ENCODE measurements at regions not wholly inside any gene's neighbourhood (a gene's known extent, or its start where the extent isn't known, plus 50 kb on each side); places are given as distances from the start of the nearest gene placed in this dataset.
A peak's percentile ranks its signal among the peaks of the same experiment; 100 is the strongest.
"Not testable (repeated sequence)": the region's sequence is repeated elsewhere in the genome, so short reads cannot be mapped to it uniquely, and the experiment has no call there.

DNA sequence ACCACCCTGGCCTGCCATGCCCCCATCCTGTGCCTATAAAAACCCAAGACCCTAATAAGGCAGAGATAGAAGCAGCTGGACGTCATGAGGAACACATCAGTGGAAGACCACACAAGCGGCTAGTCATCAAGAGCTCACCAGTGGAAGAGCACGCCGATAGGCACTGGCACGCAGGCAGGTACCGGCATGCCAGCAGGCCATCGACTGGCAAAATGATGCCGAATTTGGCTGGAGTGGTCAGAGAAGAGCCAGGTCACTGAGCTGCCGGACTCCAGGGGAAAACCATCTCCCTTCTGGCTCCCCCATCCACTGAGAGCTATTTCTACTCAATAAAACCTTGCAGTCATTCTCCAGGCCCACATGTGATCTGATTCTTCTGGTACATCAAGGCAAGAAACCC is 227.6 kb upstream of the EXOC2 start:
- DNase-seq, result no peak

DNA sequence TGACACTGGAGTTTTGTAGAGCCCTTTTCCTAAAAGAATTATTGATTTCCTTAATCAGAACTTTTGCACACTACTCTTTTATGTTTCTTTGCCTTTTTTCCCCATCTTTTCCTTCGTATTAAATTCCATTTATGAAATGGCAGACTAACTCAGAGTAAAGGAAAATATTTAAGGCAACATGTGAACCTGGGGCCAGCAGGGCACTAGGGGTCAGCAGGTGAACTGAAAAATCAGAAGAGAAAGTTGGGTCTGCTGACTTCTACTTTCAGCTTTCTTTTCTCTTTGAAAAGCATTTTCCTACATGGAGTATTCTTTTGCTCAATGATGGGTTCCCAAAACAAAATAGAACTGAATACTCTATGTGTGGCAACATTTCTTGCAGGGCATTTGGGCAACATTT is 226.6 kb upstream of the EXOC2 start:
- no peak for DNase-seq

DNA sequence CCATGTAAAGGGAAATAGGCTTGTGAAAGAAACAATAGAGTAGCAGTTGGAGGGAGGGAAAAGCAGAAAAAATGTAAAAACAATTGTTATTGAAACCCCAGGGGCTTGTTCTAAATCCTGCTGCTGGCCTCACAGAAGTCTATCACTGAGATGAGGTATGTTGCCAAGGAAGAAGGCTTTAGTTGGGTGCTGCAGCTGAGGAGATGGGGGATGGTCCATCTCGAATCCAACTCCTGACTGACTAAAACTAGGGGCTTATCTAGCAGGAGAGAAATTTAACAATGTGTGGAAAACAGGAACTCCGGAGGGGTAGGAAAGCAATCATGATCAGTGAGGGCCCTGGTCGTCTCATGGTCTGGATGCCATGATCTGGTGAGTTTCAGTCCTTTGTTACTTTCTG is 225.0 kb upstream of the EXOC2 start:
- DNase-seq, result no peak

DNA sequence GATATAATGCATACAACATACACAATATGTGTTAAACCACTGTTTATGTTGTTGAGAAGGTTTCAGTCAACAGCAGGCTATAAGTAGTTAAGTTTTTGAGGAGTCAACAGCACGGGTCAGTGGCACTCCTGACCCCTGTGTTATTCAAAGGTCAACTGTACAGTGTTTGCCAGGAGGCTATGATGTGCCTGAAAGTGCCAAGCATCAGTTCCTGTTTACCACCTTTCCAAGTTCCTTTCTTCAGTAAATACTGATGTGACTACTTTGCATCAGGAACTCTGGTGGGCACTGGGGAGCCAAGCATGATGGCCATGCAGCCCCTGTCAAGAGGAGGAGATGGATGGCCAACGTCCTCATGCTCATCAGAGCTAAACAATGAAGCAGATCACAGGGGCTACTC is 224.4 kb upstream of the EXOC2 start:
- no peak for DNase-seq

DNA sequence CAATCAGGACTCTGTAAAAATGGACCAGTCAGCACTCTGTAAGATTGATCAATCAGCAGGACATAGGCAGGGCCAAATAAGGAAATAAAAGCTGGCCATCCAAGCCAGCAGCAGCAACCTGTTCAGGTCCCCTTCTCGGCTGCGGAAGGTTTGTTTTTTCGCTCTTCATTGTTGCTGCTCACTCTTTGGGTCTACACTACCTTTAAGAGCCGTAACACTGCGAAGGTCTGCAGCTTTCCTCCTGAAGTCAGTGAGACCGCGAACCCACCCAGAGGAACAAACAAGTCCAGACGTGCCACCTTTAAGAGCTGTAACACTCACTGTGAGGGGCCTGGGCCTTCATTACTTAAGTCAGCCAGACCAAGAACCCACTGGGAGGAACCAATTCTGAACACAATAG is 223.2 kb upstream of the EXOC2 start:
- DNase-seq, result no peak

DNA sequence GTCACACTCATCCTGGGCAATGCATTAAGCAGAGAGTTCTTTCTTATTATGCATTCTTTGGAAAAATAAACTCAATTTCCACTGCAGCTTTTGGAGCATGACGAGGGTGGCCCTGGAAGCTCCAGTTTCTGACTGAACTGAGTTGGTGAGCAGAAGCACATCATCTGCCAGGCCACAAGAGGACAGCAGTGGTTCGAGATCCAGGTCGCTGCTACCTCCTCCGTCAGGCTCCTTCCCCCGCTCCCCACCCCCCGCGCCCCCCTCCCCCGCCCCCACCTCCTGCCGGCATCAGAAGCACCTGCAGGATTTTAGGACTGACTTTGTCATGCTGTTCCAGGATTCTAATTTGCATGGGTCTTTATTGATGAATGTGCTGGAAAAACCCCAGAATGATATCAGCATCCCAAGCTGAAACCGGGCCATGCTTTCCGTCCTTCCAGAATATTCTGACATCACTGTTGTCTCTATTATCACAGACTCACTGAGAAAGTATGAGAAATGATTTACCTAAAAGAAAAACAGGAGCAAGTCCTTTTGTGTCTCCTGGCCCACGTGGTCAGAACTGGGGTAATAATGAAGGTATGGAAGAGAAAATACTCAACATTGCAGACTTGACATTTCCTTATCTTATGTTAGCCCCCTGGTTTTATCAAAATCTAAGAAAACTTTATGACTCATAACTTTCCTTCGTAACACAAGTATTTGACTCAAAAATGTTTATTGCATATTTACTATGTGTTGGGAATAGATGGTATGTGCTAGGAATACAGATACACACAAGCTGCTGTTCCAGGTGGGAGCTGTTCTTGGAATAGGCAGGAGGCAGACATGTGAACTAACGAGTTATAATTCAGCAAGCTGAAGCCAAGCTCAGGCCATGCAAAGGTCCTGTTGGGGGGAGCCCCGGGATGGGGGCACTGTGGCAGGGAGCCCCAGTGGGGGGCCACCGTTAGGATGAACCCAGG is 220.2 kb upstream of the EXOC2 start:
- peak; percentile 41 for DNase-seq

DNA sequence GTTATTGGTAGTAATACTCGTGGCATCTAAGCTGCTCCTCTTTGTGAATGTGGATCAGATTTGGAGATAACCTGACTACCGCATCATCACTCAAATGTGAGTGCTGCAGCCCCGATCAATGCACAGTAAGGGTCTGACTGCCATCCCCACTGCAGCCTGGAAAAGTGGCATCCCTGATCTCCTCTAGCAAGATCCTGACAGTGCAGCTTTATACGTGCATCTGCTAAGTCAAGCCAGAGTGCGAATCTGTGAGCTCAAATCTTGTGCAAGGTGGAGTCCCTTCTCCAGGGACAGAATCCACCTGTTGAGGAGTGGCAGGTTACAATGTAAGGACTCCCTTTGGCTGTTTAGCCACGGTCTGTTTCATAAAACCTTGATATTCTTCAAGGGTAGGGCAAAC is 215.0 kb upstream of the EXOC2 start:
- DNase-seq, result no peak

DNA sequence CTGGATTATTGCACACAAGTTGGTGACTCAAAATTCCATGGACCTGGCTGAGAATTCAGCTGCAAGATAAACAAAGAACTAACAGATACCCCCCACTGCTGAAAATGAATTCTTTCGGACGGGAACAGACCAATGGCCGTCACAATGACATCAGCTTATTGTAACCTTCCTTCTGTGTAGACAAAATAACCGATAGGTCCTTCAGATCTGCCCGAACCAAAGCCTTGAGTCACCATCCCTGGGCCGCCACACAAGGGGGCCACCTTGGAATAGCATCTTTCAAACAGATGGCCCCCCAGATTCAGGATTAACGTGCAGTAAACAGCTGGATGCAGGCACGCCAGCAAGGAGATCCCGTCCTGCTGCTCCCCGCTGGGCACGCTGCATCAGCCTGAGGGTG is 214.0 kb upstream of the EXOC2 start:
- DNase-seq, result no peak

DNA sequence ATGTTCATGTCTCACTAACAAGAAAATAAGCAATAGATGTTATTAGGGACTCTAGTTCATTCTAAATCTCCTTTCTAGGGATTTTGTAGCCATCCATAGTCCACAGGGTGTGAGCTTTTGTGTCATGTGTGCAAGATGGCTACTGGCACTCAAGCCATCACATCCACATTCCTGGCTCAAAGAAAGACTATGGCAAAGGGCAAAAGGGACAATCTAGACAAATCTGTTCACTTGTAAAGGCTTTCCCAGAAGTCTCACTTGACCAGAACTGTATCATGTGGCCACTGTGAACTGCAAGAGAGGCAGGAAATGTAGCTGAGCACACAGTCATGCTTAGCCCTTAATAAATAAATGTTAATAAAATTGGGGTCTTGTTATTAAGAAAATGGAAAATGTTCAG is 212.6 kb upstream of the EXOC2 start:
- DNase-seq, result no peak

DNA sequence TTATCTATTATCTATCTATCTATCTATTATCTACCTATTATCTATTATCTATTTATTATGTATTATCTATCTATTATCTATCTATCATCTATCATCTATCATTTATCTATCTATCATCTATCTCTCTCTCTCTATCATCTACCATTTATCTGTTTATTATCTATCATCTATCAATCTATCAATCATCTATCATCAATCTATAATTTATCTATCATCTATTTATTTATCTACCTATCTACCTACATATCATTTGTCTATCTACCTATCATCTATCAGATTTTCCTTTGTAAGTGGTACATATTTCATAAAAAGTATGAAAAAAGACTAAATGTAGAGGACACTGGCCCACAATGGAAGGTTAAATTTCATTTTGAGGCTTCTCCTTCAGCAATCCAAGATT is 212.1 kb upstream of the EXOC2 start:
- no peak for DNase-seq

DNA sequence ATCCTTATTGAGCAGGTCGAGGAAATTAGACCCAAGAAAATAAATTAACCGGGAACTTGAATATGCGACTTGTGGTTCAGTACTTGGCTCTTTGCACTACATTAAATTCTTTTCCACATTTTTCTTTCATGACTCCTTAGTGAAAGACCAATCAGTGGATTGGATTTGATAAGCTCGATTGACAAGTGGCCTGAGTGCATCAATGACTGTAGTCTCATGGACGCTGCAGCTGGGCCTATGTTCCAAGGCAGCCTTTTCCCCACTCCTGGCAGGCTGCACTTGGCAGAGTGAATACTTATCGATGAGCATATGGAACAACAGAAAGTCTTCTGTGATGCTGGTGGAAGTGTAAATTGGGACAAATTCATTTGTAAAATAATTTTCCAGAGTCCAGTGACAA is 210.8 kb upstream of the EXOC2 start:
- DNase-seq, result no peak

DNA sequence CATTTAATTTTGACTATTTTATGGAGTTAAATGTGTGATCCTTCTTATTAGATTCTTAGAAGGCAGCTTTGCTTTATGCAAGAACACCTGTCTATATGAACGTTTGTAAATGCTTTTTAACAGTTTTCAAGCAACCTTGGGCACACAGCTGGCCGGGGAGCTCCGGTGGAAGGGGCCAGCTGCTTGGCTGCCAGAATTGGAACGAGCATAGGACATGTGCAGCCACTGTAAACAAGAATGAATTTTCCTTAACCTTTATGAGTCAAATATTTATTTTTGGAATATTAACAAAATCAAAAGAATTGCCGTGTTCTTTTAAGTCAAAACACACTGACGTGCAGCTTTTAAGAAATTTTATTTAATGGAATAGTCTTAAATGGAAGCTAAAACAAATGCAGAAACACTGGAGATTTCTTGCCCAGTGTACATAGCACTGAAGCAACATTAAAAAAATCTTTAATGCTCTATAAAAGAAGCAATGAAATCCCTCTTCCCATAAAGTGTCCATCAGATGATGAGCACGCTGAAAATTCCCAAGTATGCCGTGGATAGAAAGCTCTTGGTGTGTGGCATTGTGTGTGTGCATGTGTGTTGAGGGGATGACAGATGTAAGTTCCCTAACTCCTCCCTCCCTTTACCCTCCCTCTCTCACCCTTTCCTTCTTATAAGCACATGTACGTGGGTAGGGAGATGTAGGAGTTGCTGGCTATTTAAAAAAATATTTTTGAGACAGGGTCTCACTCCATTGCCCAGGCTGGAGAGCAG is 208.9 kb upstream of the EXOC2 start:
- DNase-seq, result no peak

DNA sequence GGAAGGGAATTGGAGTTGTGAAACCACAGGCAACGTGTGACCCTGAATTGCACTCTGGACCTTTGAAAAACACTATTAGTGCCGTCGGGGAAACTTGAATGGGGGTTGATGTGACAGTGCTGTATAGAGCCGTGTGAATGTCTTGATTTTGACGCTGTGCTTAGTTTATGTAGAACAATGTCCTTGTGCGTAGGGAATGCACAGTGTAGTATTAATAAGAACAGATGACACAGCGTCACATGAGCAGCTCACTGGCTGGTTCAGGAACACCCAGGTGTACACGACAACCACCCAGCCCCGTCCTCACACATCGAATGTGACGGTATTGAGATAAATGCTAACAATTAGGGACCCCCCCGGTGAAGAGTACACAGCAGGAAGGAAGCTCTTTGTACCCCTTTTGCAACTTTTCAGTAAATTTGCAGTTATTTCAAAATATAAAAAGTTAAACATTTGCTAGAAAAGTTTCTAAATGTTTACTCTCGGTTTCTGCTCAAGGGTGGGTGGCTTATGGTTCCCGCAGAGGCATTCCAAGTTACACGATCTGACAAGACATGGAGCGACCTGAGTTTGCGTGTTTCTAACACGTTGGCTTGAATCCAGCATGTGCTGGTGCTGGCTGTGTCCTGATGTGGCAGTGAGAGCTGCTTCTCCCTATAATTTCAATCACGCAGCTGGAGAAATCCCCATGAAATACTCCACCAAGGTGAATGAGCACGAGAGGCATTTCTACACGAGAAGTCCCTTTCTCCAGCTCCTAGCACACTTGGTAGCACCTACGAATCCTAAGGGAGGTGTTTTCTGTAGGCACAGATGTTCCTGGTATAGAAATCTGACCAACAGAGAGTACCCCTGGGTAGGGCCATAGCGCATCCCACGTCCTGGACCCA is 208.0 kb upstream of the EXOC2 start:
- no peak for DNase-seq

DNA sequence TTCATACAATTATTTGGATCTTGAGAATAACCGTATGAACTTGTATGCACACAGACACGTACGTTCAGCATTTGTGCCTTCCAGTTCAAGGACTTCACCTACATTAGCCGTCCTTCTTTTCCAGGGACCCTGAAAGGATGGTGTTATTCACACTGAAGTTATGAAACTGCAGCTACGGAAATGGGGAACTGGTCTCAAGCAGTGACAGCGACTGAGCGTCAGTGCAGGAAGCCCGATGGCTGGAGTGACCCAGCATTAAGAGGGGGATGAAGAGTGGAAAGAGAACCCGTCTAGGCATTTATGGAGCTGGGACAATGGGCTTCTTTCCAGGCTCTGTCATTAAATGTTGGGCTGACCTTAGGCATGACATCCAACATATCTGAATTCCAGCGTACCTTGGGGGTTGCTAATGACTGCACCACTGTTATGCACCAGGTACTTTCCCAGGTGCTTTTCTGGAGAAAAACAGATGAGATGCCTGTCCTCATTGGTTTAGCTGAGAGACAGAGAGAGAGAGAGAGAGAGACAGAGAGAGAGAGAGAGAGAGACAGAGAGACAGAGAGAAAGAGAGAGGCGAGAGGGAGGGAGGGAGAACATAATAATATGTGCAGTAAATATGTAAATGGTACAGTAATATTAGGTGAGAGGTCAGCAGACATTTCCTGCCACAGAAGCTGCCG is 204.7 kb upstream of the EXOC2 start:
- DNase-seq, result no peak

DNA sequence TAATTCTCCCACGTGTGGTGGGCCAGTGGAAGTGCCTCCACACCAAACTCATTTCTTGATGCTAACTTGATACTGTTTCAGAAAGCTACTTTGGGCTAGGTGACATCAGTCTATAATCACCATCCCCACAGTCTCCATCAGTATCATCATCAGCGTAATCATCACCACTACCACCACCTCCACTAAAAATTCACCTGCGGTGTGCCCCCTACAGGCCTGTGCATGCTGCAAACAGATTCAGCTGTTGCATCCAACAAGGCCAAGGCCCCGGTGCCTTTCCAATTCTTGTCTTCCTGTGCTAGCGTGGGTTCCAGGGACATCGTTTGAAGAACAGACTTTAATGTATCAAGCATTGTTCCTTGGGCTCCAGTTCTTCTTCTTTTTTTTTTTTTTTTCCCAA is 201.3 kb upstream of the EXOC2 start:
- no peak for DNase-seq

DNA sequence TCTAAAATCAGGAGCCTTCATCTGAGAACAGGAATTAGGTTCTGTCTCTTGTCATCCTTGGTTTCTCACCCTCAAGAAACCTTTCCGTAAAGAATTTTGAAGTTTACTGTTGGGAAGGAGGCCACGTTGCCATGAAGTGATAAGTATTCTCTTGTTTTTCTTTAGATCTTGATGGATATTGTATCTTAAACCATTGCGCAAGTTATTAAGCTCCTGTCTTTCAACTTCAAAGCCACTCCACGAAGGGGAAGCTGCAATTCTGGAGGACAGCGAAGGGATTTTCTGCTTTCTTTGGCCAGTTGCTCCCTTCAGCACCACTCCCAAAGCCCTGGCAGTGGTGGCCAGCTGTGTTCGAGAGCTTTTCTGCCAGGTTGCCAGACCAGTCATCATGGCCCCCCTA is 198.1 kb upstream of the EXOC2 start:
- DNase-seq, result no peak

DNA sequence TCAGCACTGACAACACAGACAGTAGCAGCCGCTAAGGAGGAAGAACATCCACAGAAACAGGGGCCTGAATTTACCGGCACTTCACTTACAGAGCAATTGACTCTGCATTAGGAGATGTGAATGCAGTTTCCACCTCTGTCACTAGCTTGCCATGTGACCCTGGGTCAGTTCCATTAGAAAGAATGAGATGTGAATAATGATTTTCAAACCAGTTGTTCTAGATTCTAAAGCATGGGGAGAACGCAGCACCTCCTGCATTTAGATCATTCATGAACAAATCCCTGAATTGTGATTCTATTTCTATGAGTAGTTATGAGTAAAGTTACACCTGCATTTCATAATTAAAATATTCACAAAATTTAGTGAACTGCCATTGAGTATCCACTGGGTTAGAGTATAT is 197.3 kb upstream of the EXOC2 start:
- no peak for DNase-seq

DNA sequence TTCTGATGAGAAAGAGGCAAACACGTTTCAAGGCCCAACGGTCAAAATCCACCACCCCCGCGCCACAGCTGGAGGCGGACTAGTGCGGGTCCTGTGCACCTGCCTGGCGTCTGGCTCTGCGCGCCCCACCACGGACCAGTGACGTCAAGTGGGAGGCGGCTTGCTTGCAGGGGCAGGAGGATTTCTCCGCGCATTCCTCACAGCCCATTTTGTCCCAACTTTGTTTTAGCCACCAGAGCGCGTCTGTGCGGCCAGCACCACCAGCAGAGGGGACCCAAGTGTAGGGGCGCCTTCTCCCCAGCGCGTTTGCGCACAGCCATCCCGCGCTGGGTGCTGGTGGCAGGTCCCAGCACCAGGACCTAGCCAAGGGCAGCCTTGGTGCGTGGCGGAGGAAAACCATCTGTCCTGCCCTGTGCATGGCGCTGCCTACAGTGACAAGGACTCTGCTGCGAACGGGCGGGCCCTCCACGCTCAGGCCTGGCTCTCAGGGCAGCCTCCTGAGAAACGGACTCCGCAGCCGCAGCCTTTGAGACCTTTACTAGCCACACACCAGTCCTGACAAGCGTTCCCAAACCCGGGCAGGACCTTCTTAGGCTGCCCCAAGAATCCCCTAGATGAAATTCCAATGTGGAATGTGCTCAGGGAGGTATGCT is 194.8 kb upstream of the EXOC2 start:
- no peak for DNase-seq

DNA sequence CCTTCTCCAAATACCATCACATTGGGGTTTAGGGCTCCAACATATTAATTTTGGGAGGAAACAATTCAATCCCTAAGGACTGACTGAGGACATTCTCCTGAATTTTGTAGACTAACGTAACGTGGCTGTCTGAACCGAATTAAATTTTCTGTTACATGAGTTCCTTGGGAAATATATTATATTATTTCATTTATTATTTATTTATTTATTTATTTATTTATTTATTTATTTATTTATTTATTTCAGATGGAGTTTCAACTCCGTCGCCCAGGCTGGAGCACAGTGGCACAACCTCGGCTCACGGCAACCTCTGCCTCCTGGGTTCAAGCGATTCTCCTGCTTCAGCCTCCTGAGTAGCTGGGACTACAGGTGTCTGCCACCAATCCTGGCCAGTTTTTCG is 193.2 kb upstream of the EXOC2 start:
- not testable (repeated sequence) for DNase-seq

DNA sequence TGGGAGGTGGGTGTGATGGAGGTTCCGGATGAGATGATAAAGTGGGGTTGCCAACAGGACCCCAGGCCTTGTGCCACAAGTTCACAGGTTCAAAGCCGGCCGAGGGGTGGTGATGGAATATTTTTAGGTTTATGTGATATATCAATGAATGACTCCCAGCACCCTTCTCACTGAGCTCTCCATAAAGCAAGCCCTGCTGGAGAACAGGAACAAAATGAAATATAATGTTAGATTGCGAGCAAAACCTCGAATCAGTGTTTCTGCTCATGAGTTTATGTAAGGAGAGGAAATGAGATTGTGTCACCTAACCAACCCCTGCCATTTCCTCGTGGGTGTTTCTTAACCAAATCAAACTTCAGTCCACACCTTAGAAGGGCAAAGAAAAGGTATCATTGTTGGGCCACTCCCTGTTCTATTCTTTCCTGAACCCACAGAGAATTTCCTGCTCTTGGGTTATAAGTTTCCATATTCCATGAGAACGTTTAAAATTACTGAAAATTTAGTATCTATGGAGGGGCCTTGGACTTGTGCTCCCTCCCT is 192.2 kb upstream of the EXOC2 start:
- DNase-seq, result no peak

DNA sequence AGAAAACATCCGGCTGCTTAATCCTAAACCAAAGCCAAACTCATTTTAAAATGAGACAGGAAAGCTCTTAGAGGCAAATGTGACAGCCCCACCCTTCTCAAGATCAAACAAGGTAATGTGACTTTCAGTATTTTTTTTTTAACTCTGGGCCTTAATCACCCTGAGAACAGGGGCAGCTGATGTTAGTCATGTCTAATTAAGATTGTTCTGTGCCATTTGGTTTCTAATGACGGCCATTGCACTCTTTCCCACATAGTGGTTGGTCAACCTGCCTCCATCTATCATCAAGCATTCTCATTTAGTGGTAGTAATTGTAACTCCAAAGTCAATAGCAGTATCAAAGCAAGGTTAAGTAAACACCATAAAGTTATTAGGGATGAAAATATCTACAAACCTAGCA is 191.6 kb upstream of the EXOC2 start:
- DNase-seq, result no peak

DNA sequence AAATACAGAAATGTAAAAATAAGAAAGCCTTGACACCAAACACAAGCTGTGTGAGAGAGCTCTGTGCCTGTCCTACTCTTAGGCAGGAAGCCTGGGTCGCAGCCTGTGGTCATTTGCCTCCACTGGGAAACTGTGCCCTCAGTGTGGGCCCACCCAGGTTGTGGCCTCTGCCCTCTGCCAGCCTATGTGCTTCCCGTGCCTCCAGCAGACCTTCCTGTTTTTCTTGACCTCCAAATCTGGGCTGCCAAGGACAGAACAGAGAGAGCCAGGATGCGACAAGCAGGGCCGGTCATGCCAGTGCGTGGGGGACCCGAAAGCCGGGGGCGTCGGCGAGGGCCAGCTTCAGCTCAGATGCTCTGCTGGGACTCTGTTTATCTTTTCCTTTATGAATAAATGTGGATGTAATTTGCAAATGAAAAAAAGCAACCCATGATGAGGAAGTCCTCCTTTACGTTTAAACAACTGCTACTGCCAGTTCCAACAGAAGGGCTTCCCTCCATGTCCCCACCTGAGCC is 189.2 kb upstream of the EXOC2 start:
- no peak for DNase-seq
